ENCODE measurements at regions not wholly inside any gene's neighbourhood (a gene's known extent, or its start where the extent isn't known, plus 50 kb on each side); places are given as distances from the start of the nearest gene placed in this dataset.

- Mint-ChIP-seq H3K27ac (no peak overlapping the region), H3K4me1 (peaks cover 8 to 21% of the 10 kb centered on the region in 2 experiments), H3K4me3 (no peak overlapping the region), H3K27me3 (ENCODE audit: low read depth) (no peaks in the 10 kb centered on the region), H3K9me3 (peaks cover 6 to 9% of the 10 kb centered on the region in 2 experiments), H3K36me3 (ENCODE audit: insufficient read depth in 1 of 3, low read depth in 3 of 3) (peaks cover 4 to 8% (median 7%) of the 10 kb centered on the region in 3 experiments)
- H4K91ac ChIP-seq (ENCODE audit: insufficient read length, low read depth, low read length), result no peak overlapping the region
- H3K23ac ChIP-seq (ENCODE audit: insufficient read length, low read depth, low read length), result no peak overlapping the region
- no peak overlapping the region for H2BK20ac ChIP-seq (ENCODE audit: low read depth, low read length, poor library complexity, severe bottlenecking)
- no peak overlapping the region for H3K4me2 ChIP-seq (ENCODE audit: insufficient read depth, insufficient read length, low read length)
- no peak overlapping the region for H3T11ph ChIP-seq (ENCODE audit: low read length)
- no peak overlapping the region for H3K9ac ChIP-seq (ENCODE audit: extremely low read depth, insufficient read length, low read length)
- no peak overlapping the region for H3K18ac ChIP-seq (ENCODE audit: insufficient read length, low read depth, low read length)
- H3K79me2 ChIP-seq (ENCODE audit: insufficient read depth, low read length), result no peaks in the 10 kb centered on the region
- no peak overlapping the region for H4K8ac ChIP-seq (replicated peaks; ENCODE audit: insufficient read length, low read depth, low read length)
- DNase-seq, result no peak
- H3K23me2 ChIP-seq (ENCODE audit: insufficient read length, low read depth, low read length, poor library complexity, severe bottlenecking), result no peaks in the 10 kb centered on the region
- H2BK5ac ChIP-seq (ENCODE audit: insufficient read length, low read length), result no peak overlapping the region
- no peaks in the 10 kb centered on the region for H3K27me3 ChIP-seq (ENCODE audit: insufficient read depth, low read length)
- TF ChIP-seq, protein P1, sequence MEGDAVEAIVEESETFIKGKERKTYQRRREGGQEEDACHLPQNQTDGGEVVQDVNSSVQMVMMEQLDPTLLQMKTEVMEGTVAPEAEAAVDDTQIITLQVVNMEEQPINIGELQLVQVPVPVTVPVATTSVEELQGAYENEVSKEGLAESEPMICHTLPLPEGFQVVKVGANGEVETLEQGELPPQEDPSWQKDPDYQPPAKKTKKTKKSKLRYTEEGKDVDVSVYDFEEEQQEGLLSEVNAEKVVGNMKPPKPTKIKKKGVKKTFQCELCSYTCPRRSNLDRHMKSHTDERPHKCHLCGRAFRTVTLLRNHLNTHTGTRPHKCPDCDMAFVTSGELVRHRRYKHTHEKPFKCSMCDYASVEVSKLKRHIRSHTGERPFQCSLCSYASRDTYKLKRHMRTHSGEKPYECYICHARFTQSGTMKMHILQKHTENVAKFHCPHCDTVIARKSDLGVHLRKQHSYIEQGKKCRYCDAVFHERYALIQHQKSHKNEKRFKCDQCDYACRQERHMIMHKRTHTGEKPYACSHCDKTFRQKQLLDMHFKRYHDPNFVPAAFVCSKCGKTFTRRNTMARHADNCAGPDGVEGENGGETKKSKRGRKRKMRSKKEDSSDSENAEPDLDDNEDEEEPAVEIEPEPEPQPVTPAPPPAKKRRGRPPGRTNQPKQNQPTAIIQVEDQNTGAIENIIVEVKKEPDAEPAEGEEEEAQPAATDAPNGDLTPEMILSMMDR (conservative IDR thresholded peaks at IDR 0.05), result no peak
- H2AFZ ChIP-seq (ENCODE audit: low read length), result no peak overlapping the region
- H3K9me3 ChIP-seq (ENCODE audit: control insufficient read depth, low read depth, low read length), result no peaks in the 10 kb centered on the region
- H2BK12ac ChIP-seq (ENCODE audit: insufficient read length, low read depth, low read length), result no peak overlapping the region
- no peaks in the 10 kb centered on the region for H3K79me1 ChIP-seq (ENCODE audit: insufficient read depth, low read depth, low read length, poor library complexity, severe bottlenecking)
- H3K4ac ChIP-seq (ENCODE audit: low read depth, low read length), result no peak overlapping the region
- no peak overlapping the region for H2BK120ac ChIP-seq (ENCODE audit: low read depth, low read length, poor library complexity, severe bottlenecking)
- H3K56ac ChIP-seq (ENCODE audit: insufficient read length, low read depth, low read length), result no peak overlapping the region
- H4K5ac ChIP-seq (ENCODE audit: insufficient read length, low read depth, low read length), result no peak overlapping the region
- H2BK15ac ChIP-seq (ENCODE audit: low read depth, low read length), result no peak overlapping the region
- H3K14ac ChIP-seq (ENCODE audit: insufficient read depth, low read length), result no peak overlapping the region
- peaks cover 3% of the 10 kb centered on the region; the same call in 1 of the 2 replicates for H3K4me1 ChIP-seq (ENCODE audit: insufficient read depth, low read length)
- H3K27ac ChIP-seq (ENCODE audit: insufficient read length, low read depth, low read length), result no peak overlapping the region
- no CpG with 5 or more reads among the region's 2 CpGs for WGBS (ENCODE audit: extremely low coverage, insufficient read length, low lambda C conversion rate)
- no peaks in the 10 kb centered on the region for H4K20me1 ChIP-seq (ENCODE audit: control insufficient read depth, insufficient read depth, insufficient read length)
- H2AK5ac ChIP-seq (ENCODE audit: insufficient read length, low read length), result no peak overlapping the region
These were observed 110.5 kb upstream of the IGFBP7 start for GRCh38 chr4:57220734-57221133.
